IgD-negative memory B cell (primary cell): ENCODE measurements at regions not wholly inside any gene's neighbourhood (a gene's known extent, or its start where the extent isn't known, plus 50 kb on each side); places are given as distances from the start of the nearest gene placed in this dataset.
"Not testable (repeated sequence)": the region's sequence is repeated elsewhere in the genome, so short reads cannot be mapped to it uniquely, and the experiment has no call there.

Experiments
- H3K27ac Mint-ChIP-seq, 3 donors: one replicate each; pipeline ENCODE4 v1.8.0; 2020 to 2022; ENCODE audit warnings: mild to moderate bottlenecking in 3 of 3, mixed read lengths in 3 of 3, moderate library complexity in 1 of 3
- H3K27me3 Mint-ChIP-seq: one replicate; pipeline ENCODE4 v1.8.0; 2021; ENCODE audit warnings: mixed read lengths
- H3K36me3 Mint-ChIP-seq: one replicate; pipeline ENCODE4 v1.8.0; 2020; ENCODE audit warnings: mild to moderate bottlenecking, mixed read lengths
- H3K4me1 Mint-ChIP-seq, 3 donors: one replicate each; pipeline ENCODE4 v1.8.0; 2020 to 2022; ENCODE audit warnings: mixed read lengths in 3 of 3, mild to moderate bottlenecking in 1 of 3
- H3K4me3 Mint-ChIP-seq, 4 donors: one replicate each; pipeline ENCODE4 v1.8.0; 2020 to 2022; ENCODE audit warnings: mild to moderate bottlenecking in 4 of 4, mixed read lengths in 4 of 4, moderate library complexity in 3 of 4
- H3K9me3 Mint-ChIP-seq, 3 donors: one replicate each; pipeline ENCODE4 v1.8.0; 2020 to 2021; ENCODE audit warnings: mixed read lengths in 3 of 3, mild to moderate bottlenecking in 1 of 3

DNA sequence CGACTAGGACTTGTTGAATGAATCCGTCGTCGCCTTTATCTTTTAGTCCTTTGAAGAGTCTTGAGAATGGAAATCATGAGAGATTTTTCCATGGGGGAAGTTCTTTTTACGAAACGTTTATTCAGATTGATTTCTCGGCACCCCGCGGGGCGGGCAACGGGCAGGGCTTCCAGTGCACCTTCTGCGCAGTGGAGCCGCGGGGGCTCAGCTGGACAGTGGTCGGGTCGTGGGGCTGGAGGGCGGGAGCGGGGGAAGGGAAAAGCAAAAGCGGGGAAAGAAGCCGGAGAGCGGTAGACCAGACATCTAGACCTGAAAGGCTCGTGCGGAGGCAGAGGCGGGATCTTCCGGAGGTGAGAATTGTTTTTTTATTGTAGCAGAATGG is 103.0 kb downstream of the NBPF11 start:
- H3K4me1 Mint-ChIP-seq, H3K9me3 Mint-ChIP-seq, H3K36me3 Mint-ChIP-seq, H3K27ac Mint-ChIP-seq, H3K27me3 Mint-ChIP-seq: not testable (repeated sequence)
- H3K4me3 Mint-ChIP-seq = peak overlapping the region in 3 of 4 donors; percentile 60 to 78 (median 72)

DNA sequence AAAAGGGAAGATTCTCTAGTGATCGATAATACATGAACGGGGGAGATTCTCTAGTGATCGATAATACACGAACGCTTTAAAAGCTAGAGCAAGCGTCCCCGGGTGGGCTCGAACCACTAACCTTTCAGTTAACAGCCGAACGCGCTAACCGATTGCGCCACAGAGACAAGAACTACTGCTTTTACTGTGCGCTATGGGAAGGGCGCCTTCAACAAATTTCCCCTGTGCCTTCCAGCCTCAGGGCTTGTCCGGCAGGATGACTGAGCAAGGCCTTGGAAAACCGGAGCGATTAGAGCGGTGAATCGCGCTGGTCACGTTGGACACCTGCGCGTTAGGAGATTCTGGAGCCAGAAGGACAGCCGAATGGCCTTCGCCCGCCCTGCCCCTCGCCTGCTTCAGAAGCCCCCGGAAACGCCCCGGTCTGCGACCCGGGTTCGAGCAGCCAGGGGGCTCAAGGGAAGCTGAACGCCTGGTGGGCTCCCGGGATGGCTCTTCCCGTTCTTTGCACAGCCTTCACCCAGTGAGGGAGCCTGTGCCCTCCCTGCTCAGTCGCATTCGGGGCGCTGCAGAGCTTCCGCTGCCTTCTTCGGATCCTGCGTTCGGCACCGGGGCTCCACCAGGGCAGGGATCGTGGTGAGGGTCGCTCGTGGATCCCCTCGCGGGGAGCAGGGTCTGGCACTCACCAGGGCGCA is 103.5 kb downstream of the NBPF11 start:
- H3K4me1 Mint-ChIP-seq, H3K9me3 Mint-ChIP-seq, H3K27ac Mint-ChIP-seq, H3K27me3 Mint-ChIP-seq, H3K36me3 Mint-ChIP-seq: not testable (repeated sequence)
- peak overlapping the region; percentile 40 to 78 (median 68) for H3K4me3 Mint-ChIP-seq

DNA sequence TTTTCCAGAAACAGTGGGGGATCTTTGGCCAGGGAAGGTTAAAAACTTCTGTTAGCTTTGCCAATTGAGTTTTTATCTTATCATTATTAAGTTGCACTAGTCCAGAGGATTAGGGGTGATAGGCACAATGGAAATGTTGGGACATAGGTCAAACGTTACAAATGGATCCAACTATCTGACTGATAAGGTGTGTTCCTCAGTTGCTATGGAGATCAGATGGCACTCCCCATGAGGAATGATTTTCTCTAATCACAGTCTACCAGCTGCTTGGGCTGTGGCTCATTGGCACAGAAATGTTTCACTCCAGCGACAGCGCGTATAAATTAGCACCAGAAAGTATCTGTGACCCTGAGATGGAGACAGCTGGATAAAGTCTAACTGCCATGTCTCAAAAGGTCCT is 106.2 kb downstream of the NBPF11 start:
- H3K27ac Mint-ChIP-seq, H3K9me3 Mint-ChIP-seq, H3K36me3 Mint-ChIP-seq, H3K27me3 Mint-ChIP-seq, H3K4me3 Mint-ChIP-seq, H3K4me1 Mint-ChIP-seq: not testable (repeated sequence)

DNA sequence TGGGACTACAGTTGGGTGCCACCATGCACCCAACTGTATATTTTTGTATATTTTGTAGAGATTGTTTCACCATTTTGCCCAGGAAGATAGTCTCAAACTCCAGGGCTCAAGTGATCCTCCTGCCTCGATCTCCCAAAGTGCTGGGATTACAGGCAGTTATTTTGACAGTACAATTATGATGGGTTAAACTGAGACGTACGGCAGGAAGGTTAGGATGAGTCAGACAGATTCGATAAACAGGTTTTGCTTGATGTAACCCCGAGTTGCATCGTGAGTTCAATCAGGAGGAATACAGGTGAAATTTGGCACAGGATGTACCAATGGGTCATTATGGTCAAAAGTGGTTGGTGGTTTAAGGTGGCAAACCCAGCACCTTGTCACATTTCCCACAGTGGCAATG is 107.6 kb downstream of the NBPF11 start:
- H3K4me1 Mint-ChIP-seq, H3K9me3 Mint-ChIP-seq, H3K36me3 Mint-ChIP-seq, H3K27ac Mint-ChIP-seq, H3K4me3 Mint-ChIP-seq, H3K27me3 Mint-ChIP-seq: not testable (repeated sequence)
